ENCODE measurements at regions not wholly inside any gene's neighbourhood (a gene's known extent, or its start where the extent isn't known, plus 50 kb on each side); places are given as distances from the start of the nearest gene placed in this dataset.

DNA sequence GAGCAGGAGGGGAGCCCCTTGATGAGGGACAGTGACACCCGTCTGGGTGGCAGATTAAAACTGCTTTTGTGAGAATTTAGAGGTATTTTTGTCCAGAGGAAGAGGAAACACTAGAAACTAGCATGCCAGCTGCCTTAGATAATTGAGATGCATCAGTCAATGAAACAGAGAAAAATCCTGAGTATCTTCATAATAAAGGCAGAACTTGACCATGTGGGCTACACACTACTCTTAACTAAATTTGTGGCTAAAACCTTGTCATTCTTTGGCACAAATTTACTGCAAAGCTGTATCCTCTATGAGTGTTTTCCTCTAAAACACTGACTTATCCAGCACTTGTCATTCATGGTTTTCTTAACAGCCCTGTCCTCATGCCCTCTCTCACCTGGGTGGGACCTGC lies 259.7 kb upstream of the TPM1 start:
- Histone ChIP-seq H3K79me2 (ENCODE audit: control insufficient read depth, insufficient read depth, low read length) (no peaks in the 10 kb centered on the region), H3K36me3 (ENCODE audit: control insufficient read depth in 2 of 2, extremely low read depth in 1 of 2, insufficient read depth in 2 of 2, low read length in 2 of 2) (peaks cover 0 to 16% of the 10 kb centered on the region in 2 experiments), H2AFZ (ENCODE audit: control insufficient read depth, low read length) (no peak overlapping the region), H3K9me1 (ENCODE audit: control insufficient read depth, extremely low read depth, insufficient read depth, low read length) (no peaks in the 10 kb centered on the region), H3K9ac (ENCODE audit: control insufficient read depth, extremely low read depth, insufficient read depth, low read length) (no peak overlapping the region), H3K4me1 (ENCODE audit: control insufficient read depth, extremely low read depth, insufficient read depth, low read length) (peaks cover 7% of the 10 kb centered on the region), H3K9me3 (ENCODE audit: control insufficient read depth, low read depth, low read length) (no peaks in the 10 kb centered on the region), H3K4me3 (ENCODE audit: control insufficient read depth in 2 of 3, extremely low read depth in 1 of 3, insufficient read depth in 2 of 3, low read depth in 1 of 3, low read length in 3 of 3) (no peak overlapping the region), H3K27me3 (ENCODE audit: control insufficient read depth, extremely low read depth, insufficient read depth, low read length) (no peaks in the 10 kb centered on the region), H3K27ac (ENCODE audit: control insufficient read depth, insufficient read depth, low read length) (no peak overlapping the region), H4K20me1 (ENCODE audit: control insufficient read depth, extremely low read depth, insufficient read depth, low read length) (no peaks in the 10 kb centered on the region), H3K4me2 (ENCODE audit: control insufficient read depth, extremely low read depth, insufficient read depth, low read depth, low read length) (no peak overlapping the region)
- TF ChIP-seq EZH2 (IDR thresholded peaks at IDR 0.05; ENCODE audit: low read length): no peak
- TF ChIP-seq CTCF (optimal IDR thresholded peaks at IDR 0.05 in 1 of 3, IDR thresholded peaks at IDR 0.05 in 1 of 3, conservative IDR thresholded peaks at IDR 0.05 in 1 of 3; ENCODE audit: extremely low read depth in 1 of 3, insufficient read depth in 2 of 3, low read length in 3 of 3): no peak
- DNase-seq (ENCODE audit: low read depth, low spot score) (no peak), FAIRE-seq (no peak)
- dilution Hi-C loops (cut with MboI; ENCODE audit: extremely low pct_ligation_motif_present, low sequenced_read_pairs): no loop called here

DNA sequence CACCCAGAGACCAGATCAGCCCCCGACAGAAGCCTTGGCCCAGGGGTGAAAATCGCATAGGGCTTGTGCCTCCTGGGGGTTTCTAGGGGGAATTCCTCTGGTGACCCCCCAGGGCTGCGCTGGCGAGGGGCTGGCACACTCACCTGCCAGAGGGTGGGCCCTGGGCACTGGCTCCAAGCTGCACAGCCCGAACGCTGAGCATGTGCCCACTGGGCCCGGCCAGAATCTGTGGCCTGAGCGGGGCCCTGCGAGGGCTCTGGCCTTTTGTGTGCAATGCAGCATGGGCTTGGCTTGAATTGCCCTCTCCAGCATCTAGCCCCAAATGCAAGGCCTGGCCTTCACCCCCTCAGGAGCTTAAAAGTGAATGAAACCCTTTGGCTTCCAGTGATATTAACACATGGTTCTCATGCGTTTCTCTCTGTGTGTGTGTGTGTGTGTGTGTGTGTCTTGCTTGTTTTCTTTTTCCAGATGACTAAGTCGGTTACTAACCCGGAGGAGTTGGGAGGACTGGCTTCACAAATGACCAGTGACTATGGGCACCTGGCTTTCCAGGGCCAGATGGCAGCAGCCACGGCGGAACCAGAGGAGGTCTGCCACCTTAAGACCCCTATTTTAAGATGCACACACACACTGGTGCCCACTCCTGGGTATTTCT lies 259.1 kb upstream of the TPM1 start:
- no peaks in the 10 kb centered on the region for H3K9me1 ChIP-seq (ENCODE audit: control insufficient read depth, extremely low read depth, insufficient read depth, low read length)
- H3K4me3 ChIP-seq (ENCODE audit: control insufficient read depth in 2 of 3, extremely low read depth in 1 of 3, insufficient read depth in 2 of 3, low read depth in 1 of 3, low read length in 3 of 3): no peak overlapping the region
- peaks cover 7% of the 10 kb centered on the region for H3K4me1 ChIP-seq (ENCODE audit: control insufficient read depth, extremely low read depth, insufficient read depth, low read length)
- no peaks in the 10 kb centered on the region for H3K27me3 ChIP-seq (ENCODE audit: control insufficient read depth, extremely low read depth, insufficient read depth, low read length)
- FAIRE-seq: no peak
- no peaks in the 10 kb centered on the region for H4K20me1 ChIP-seq (ENCODE audit: control insufficient read depth, extremely low read depth, insufficient read depth, low read length)
- no peak overlapping the region for H3K4me2 ChIP-seq (ENCODE audit: control insufficient read depth, extremely low read depth, insufficient read depth, low read depth, low read length)
- peaks cover 0 to 16% of the 10 kb centered on the region in 2 experiments for H3K36me3 ChIP-seq (ENCODE audit: control insufficient read depth in 2 of 2, extremely low read depth in 1 of 2, insufficient read depth in 2 of 2, low read length in 2 of 2)
- dilution Hi-C loops (cut with MboI; ENCODE audit: extremely low pct_ligation_motif_present, low sequenced_read_pairs): no loop called here
- no peaks in the 10 kb centered on the region for H3K79me2 ChIP-seq (ENCODE audit: control insufficient read depth, insufficient read depth, low read length)
- H3K9ac ChIP-seq (ENCODE audit: control insufficient read depth, extremely low read depth, insufficient read depth, low read length): no peak overlapping the region
- H2AFZ ChIP-seq (ENCODE audit: control insufficient read depth, low read length): no peak overlapping the region
- DNase-seq (ENCODE audit: low read depth, low spot score): no peak
- TF ChIP-seq CTCF (optimal IDR thresholded peaks at IDR 0.05 in 1 of 3, IDR thresholded peaks at IDR 0.05 in 1 of 3, conservative IDR thresholded peaks at IDR 0.05 in 1 of 3; ENCODE audit: extremely low read depth in 1 of 3, insufficient read depth in 2 of 3, low read length in 3 of 3): no peak
- no peak for TF ChIP-seq EZH2 (IDR thresholded peaks at IDR 0.05; ENCODE audit: low read length)
- no peaks in the 10 kb centered on the region for H3K9me3 ChIP-seq (ENCODE audit: control insufficient read depth, low read depth, low read length)
- H3K27ac ChIP-seq (ENCODE audit: control insufficient read depth, insufficient read depth, low read length): no peak overlapping the region

All from keratinocyte (primary cell).